Liver (tissue), 8 donors: ENCODE measurements at regions not wholly inside any gene's neighbourhood (a gene's known extent, or its start where the extent isn't known, plus 50 kb on each side); places are given as distances from the start of the nearest gene placed in this dataset.

Experiments used
- DNase-seq: peaks from one replicate; pipeline ENCODE4 v3.0.0-alpha.2; 2017; ENCODE audit warnings: low spot score
- H3K27ac ChIP-seq, 2 donors: one replicate each; pipeline ENCODE4 v1.7.0; 2013; ENCODE audit warnings: inconsistent platforms in 2 of 2, low read length in 2 of 2, control low read depth in 1 of 2, low read depth in 1 of 2, mild to moderate bottlenecking in 1 of 2
- H3K27me3 ChIP-seq, 4 donors: one replicate each; pipeline versions ENCODE4 v1.6.1 to v1.7.0; 2013; ENCODE audit warnings: low read length in 3 of 4, inconsistent platforms in 1 of 4, mild to moderate bottlenecking in 1 of 4, moderate library complexity in 1 of 4; ENCODE audit not compliant: control insufficient read depth in 4 of 4, insufficient read depth in 4 of 4
- H3K36me3 ChIP-seq, 4 donors: one replicate each; pipeline versions ENCODE4 v1.6.1 to v1.7.0; 2013; ENCODE audit warnings: low read length in 3 of 4, mild to moderate bottlenecking in 3 of 4, low read depth in 1 of 4, moderate library complexity in 1 of 4; ENCODE audit not compliant: control insufficient read depth in 4 of 4, insufficient read depth in 3 of 4
- H3K4me1 ChIP-seq, 4 donors: one replicate each; pipeline versions ENCODE4 v1.6.1 to v1.7.0; 2013; ENCODE audit warnings: low read length in 3 of 4, mild to moderate bottlenecking in 3 of 4, moderate library complexity in 1 of 4; ENCODE audit not compliant: control insufficient read depth in 4 of 4, insufficient read depth in 4 of 4
- H3K4me3 ChIP-seq, 3 donors: one replicate each; pipeline versions ENCODE4 v1.6.1 to v1.7.0; 2013; ENCODE audit warnings: low read length in 3 of 3, control low read depth in 1 of 3, low read depth in 1 of 3, mild to moderate bottlenecking in 1 of 3
- H3K9ac ChIP-seq, 2 donors: one replicate each; pipeline ENCODE4 v1.7.0; 2013; ENCODE audit warnings: low read length in 2 of 2, mild to moderate bottlenecking in 2 of 2, moderate library complexity in 2 of 2, control low read depth in 1 of 2, low read depth in 1 of 2
- H3K9me3 ChIP-seq, 4 donors: one replicate each; pipeline versions ENCODE4 v1.6.1 to v1.7.0; 2013; ENCODE audit warnings: low read length in 3 of 4; ENCODE audit not compliant: control insufficient read depth in 4 of 4
- ATF3 ChIP-seq: IDR thresholded peaks from 2 replicates; pipeline ENCODE4 v1.6.1; 2016; ENCODE audit warnings: antibody characterized with exemption
- EGR1 ChIP-seq, 2 donors: IDR thresholded peaks; 2 replicates each; pipeline ENCODE4 v1.6.1; 2016 to 2018; ENCODE audit warnings: antibody characterized with exemption in 2 of 2, low read depth in 2 of 2
- FOXA1 ChIP-seq: IDR thresholded peaks from 2 replicates; pipeline ENCODE4 v1.6.1; 2016; ENCODE audit warnings: antibody characterized with exemption
- FOXA2 ChIP-seq: IDR thresholded peaks from 2 replicates; pipeline ENCODE4 v1.6.1; 2016; ENCODE audit warnings: antibody characterized with exemption
- GABPA ChIP-seq, 2 donors: IDR thresholded peaks in 1 of 2; conservative IDR thresholded peaks in 1 of 2; 2 replicates each; pipeline ENCODE4 v1.6.1; 2016; ENCODE audit warnings: antibody characterized with exemption in 2 of 2, mild to moderate bottlenecking in 1 of 2, moderate library complexity in 1 of 2
- HNF4G ChIP-seq: IDR thresholded peaks from 2 replicates; pipeline ENCODE4 v1.6.1; 2016; ENCODE audit warnings: antibody characterized with exemption
- JUND ChIP-seq, 2 donors: IDR thresholded peaks; 2 replicates each; pipeline ENCODE4 v1.6.1; 2016; ENCODE audit warnings: antibody characterized with exemption in 2 of 2
- NR2F2 ChIP-seq: IDR thresholded peaks from 2 replicates; pipeline ENCODE4 v1.6.1; 2016; ENCODE audit warnings: antibody characterized with exemption
- RAD21 ChIP-seq, 2 donors: IDR thresholded peaks; 2 replicates each; pipeline ENCODE4 v1.6.1; 2016; ENCODE audit warnings: antibody characterized with exemption in 2 of 2, mild to moderate bottlenecking in 2 of 2
- REST ChIP-seq: IDR thresholded peaks from 2 replicates; pipeline ENCODE4 v1.6.1; 2016; ENCODE audit warnings: antibody characterized with exemption, mild to moderate bottlenecking
- RXRA ChIP-seq, 2 donors: IDR thresholded peaks; 2 replicates each; pipeline ENCODE4 v1.6.1; 2017 to 2018; ENCODE audit warnings: antibody characterized with exemption in 2 of 2, mild to moderate bottlenecking in 1 of 2
- SP1 ChIP-seq: IDR thresholded peaks from 2 replicates; pipeline ENCODE4 v1.6.1; 2018; ENCODE audit warnings: antibody characterized with exemption, mild to moderate bottlenecking
- TAF1 ChIP-seq: conservative IDR thresholded peaks from 2 replicates; pipeline ENCODE4 v1.6.1; 2016; ENCODE audit warnings: antibody characterized with exemption, mild to moderate bottlenecking
- YY1 ChIP-seq: IDR thresholded peaks from 2 replicates; pipeline ENCODE4 v1.6.1; 2016; ENCODE audit warnings: antibody characterized with exemption, mild to moderate bottlenecking
- WGBS: extraction: QIAGEN DNeasy Blood & Tissue Kit; methylation state at CpG from one replicate; pipeline ENCODE4 v1.1.7; 2013; 5-methylcytosine and 5-hydroxymethylcytosine counted together
- TF ChIP-seq, protein P1 (sequence below): IDR thresholded peaks from 2 replicates; pipeline ENCODE4 v1.6.1; 2016; ENCODE audit warnings: antibody characterized with exemption
- TF ChIP-seq, protein P2 (sequence below): IDR thresholded peaks from 2 replicates; pipeline ENCODE4 v1.6.1; 2016; ENCODE audit warnings: antibody characterized with exemption
- TF ChIP-seq, protein P3 (sequence below): fragments of 150-350 bp; IDR thresholded peaks from 2 replicates; pipeline ENCODE4 v1.5.1; 2017; ENCODE audit warnings: improper control_type of control experiment, low read depth, low read length; ENCODE audit not compliant: missing input control
- donor health status: healthy.
- donor health status: healthy.
- donor health status: healthy.
- donor health status: healthy.
- donor health status: healthy.

DNA sequence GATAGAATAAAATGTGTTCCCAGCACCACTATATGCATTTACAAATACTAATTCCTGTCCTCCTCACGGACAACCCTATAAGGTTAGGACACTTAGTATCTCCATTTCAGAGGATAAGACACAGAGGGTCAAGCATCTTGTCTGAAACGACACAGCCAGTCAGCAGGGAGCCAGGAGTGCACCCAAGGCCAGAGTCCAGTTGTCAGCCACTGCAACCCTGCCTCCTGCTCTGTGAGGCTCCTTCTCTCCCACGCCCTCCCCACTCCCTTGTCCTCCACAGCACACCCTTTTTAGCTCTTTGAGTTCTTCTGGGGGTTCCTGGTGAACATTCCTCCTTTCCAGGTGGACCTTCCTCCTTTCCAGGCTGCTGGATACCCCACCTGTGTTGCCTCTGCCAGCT is 119.0 kb upstream of the TNR start:
- TF ChIP-seq FOXA2: no peak
- TF ChIP-seq YY1: no peak
- TF ChIP-seq, protein P1, sequence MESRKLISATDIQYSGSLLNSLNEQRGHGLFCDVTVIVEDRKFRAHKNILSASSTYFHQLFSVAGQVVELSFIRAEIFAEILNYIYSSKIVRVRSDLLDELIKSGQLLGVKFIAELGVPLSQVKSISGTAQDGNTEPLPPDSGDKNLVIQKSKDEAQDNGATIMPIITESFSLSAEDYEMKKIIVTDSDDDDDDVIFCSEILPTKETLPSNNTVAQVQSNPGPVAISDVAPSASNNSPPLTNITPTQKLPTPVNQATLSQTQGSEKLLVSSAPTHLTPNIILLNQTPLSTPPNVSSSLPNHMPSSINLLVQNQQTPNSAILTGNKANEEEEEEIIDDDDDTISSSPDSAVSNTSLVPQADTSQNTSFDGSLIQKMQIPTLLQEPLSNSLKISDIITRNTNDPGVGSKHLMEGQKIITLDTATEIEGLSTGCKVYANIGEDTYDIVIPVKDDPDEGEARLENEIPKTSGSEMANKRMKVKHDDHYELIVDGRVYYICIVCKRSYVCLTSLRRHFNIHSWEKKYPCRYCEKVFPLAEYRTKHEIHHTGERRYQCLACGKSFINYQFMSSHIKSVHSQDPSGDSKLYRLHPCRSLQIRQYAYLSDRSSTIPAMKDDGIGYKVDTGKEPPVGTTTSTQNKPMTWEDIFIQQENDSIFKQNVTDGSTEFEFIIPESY: no peak
- no peak for TF ChIP-seq NR2F2
- no peak for TF ChIP-seq ATF3
- no peak for TF ChIP-seq GABPA (IDR thresholded peaks at IDR 0.05 in 1 of 2, conservative IDR thresholded peaks at IDR 0.05 in 1 of 2)
- TF ChIP-seq SP1: no peak
- TF ChIP-seq FOXA1: no peak
- no peak for TF ChIP-seq JUND (IDR thresholded peaks at IDR 0.05)
- TF ChIP-seq, protein P2, sequence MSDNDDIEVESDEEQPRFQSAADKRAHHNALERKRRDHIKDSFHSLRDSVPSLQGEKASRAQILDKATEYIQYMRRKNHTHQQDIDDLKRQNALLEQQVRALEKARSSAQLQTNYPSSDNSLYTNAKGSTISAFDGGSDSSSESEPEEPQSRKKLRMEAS: no peak
- no peak for TF ChIP-seq REST
- TF ChIP-seq RAD21 (IDR thresholded peaks at IDR 0.05): no peak
- TF ChIP-seq TAF1: no peak
- no peak for TF ChIP-seq EGR1 (IDR thresholded peaks at IDR 0.05; ENCODE audit: low read depth in 2 of 2)
- TF ChIP-seq, protein P3, sequence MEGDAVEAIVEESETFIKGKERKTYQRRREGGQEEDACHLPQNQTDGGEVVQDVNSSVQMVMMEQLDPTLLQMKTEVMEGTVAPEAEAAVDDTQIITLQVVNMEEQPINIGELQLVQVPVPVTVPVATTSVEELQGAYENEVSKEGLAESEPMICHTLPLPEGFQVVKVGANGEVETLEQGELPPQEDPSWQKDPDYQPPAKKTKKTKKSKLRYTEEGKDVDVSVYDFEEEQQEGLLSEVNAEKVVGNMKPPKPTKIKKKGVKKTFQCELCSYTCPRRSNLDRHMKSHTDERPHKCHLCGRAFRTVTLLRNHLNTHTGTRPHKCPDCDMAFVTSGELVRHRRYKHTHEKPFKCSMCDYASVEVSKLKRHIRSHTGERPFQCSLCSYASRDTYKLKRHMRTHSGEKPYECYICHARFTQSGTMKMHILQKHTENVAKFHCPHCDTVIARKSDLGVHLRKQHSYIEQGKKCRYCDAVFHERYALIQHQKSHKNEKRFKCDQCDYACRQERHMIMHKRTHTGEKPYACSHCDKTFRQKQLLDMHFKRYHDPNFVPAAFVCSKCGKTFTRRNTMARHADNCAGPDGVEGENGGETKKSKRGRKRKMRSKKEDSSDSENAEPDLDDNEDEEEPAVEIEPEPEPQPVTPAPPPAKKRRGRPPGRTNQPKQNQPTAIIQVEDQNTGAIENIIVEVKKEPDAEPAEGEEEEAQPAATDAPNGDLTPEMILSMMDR: no peak
- no peak for TF ChIP-seq RXRA (IDR thresholded peaks at IDR 0.05)
- no peak for TF ChIP-seq HNF4G
- no peak for DNase-seq
- Histone ChIP-seq H3K4me1 (no peaks in the 10 kb centered on the region), H3K9ac (no peak overlapping the region), H3K27ac (no peak overlapping the region), H3K9me3 (no peaks in the 10 kb centered on the region), H3K36me3 (no peaks in the 10 kb centered on the region), H3K4me3 (no peak overlapping the region), H3K27me3 (no peaks in the 10 kb centered on the region)
- WGBS: 74% methylated on average over 3 of the region's 3 CpGs
